ENCODE measurements at regions not wholly inside any gene's neighbourhood (a gene's known extent, or its start where the extent isn't known, plus 50 kb on each side); places are given as distances from the start of the nearest gene placed in this dataset.
"Not testable (repeated sequence)": the region's sequence is repeated elsewhere in the genome, so short reads cannot be mapped to it uniquely, and the experiment has no call there.

GRCh38 chr16:60989592-60989991 lies 1046.6 kb downstream of the CDH8 start:
- H3K4me3 ChIP-seq (ENCODE audit: low read depth, low read length): no peak overlapping the region
- no peak for TF ChIP-seq CTCF (IDR thresholded peaks at IDR 0.05; ENCODE audit: insufficient read depth, low read depth, low read length)
- DNase-seq (ENCODE audit: low read depth): no peak

DNA sequence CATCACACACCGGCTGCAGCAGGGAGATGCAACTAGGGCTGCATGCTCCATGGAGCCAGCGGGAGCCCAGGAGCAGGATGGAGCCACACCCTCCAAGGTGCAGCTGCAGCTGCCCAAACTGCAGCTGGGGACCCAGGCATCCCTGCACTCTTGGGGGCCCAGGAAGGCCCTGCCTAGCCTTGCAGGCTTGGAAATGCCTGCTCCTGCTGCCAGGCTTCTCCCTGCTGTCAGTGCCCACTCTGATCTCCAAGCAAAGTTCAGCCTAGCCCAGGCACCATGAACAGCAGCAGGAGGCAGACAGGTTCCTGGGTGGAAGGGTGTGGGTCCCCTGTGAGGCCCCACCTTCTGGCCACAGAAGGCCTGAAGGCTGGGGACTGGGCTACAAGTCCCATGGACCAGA lies 1057.1 kb downstream of the CDH8 start:
- no peak for TF ChIP-seq CTCF (IDR thresholded peaks at IDR 0.05; ENCODE audit: insufficient read depth, low read depth, low read length)
- H3K4me3 ChIP-seq (ENCODE audit: low read depth, low read length): no peak overlapping the region
- no peak for DNase-seq (ENCODE audit: low read depth)

GRCh38 chr16:60949800-60950199 lies 1086.4 kb downstream of the CDH8 start:
- H3K4me3 ChIP-seq (ENCODE audit: low read depth, low read length): no peak overlapping the region
- TF ChIP-seq CTCF (IDR thresholded peaks at IDR 0.05; ENCODE audit: insufficient read depth, low read depth, low read length): no peak
- no peak for DNase-seq (ENCODE audit: low read depth)

DNA sequence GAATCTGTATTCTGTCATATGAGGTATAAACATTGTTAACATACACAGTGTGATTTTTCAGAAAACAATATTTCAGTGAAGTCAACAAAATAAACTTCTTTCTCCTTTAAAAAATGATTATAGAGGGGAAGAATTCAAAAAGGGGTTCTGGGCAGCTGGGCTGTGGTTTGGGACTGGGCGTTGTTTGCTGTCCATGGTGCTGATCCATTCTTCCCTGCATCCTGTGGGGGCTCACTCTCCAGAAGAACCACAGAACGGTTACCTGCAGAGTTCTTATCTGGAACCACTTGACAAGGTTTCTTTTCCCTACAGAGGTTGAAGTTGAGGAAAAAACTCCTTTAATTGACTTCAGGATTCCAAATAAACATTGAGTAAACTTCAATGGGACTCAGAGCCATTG lies 1091.0 kb downstream of the CDH8 start:
- H3K4me3 ChIP-seq (ENCODE audit: low read depth, low read length): no peak overlapping the region
- TF ChIP-seq CTCF (IDR thresholded peaks at IDR 0.05; ENCODE audit: insufficient read depth, low read depth, low read length): no peak
- DNase-seq (ENCODE audit: low read depth): no peak

DNA sequence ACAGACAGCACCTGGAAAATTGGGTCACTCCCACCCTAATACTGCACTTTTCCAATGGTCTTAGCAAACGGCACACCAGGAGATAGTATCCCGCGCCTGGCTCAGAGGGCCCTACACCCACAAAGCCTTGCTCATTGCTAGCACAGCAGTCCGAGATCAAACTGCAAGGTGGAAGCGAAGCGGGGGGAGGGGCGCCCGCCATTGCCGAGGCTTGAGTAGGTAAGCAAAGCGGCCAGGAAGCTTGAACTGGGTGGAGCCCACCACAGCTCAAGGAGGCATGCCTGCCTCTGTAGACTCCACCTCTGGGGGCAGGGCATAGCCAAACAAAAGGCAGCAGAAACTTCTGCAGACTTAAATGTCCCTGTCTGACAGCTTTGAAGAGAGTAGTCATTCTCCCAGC lies 1100.0 kb downstream of the CDH8 start:
- H3K4me3 ChIP-seq (ENCODE audit: low read depth, low read length); DNase-seq (ENCODE audit: low read depth): not testable (repeated sequence)

- TF ChIP-seq CTCF (IDR thresholded peaks at IDR 0.05; ENCODE audit: insufficient read depth, low read depth, low read length): no peak
- H3K4me3 ChIP-seq (ENCODE audit: low read depth, low read length): no peak overlapping the region
- DNase-seq (ENCODE audit: low read depth): no peak
These were observed 1103.6 kb downstream of the CDH8 start for GRCh38 chr16:60932600-60932999.

DNA sequence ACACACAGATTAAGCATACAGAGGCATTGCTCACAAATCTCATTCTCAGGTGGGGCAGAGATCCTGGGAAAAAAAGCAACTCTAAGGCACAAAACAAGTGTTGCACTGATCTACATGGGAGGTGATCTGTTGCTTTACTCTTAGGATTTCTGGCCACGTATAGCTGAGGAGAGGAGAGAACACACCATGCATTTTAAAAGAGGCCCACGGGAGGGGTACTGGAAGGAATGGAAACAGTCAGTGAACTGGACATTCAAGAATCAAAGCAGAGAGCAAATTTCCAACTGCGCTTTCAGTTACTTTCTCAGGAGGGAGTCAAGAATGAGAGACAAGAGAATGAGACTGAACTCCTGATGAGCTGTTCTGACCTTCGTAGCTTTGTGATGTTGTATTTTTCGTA lies 1105.9 kb downstream of the CDH8 start:
- TF ChIP-seq CTCF (IDR thresholded peaks at IDR 0.05; ENCODE audit: insufficient read depth, low read depth, low read length): no peak
- no peak for DNase-seq (ENCODE audit: low read depth)
- H3K4me3 ChIP-seq (ENCODE audit: low read depth, low read length): no peak overlapping the region

All from fibroblast of villous mesenchyme (primary cell).